ENCODE measurements at regions not wholly inside any gene's neighbourhood (a gene's known extent, or its start where the extent isn't known, plus 50 kb on each side); places are given as distances from the start of the nearest gene placed in this dataset.

DNA sequence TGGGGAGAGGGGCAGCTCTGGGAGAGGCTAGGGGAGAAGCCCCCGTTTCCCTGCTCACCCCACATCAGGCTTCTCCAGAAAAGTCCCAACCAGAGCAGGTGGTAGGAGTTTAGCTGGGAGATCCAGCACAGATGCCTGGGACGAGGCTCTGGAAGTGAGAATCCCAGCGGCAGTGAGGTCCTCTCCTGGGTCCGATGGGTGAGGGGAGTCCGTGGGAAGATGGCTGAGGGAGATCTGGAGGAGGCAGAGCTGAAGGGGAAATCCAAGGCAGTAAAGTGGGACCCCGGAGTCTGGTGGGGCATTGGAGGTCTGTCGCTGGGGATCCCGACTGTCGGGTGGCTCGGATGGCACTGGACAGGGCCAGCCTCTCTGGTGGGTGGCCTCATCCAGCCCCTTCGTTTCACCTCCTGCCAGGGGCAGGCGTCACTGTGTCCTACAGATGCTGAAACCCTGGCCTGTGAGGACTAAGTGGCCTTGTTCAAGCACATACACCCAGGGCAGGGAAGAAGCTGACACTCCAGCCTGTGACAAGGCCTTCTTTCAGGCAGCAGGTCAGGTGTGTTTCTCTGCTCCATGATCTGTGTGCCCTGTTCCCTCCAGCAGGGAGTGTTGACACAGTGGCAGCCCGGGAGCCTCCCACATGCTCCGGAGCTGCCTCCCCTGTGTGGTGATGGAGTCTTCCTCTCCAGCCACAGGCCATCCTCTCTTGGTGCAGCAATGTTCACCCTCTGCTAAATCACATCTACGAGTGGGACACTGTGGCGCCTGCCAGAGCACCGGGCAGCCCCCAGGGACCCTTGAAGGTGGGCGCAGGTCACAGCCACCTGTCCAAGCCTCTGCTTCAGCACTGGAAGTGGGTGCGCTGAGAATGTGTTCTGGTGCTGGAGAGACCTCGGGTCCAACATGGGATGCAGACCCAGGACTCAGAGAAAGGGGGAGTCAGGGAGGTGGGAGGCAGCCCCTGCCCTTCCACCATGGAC is 850.8 kb downstream of the BRD1 start:
- TF ChIP-seq EZH2 (IDR thresholded peaks at IDR 0.05; ENCODE audit: insufficient read depth, poor library complexity, severe bottlenecking) (no peak), EZH2phosphoT487 (IDR thresholded peaks at IDR 0.05; ENCODE audit: insufficient read depth, low read depth) (no peak)
